ENCODE measurements at regions not wholly inside any gene's neighbourhood (a gene's known extent, or its start where the extent isn't known, plus 50 kb on each side); places are given as distances from the start of the nearest gene placed in this dataset.
"Not testable (repeated sequence)": the region's sequence is repeated elsewhere in the genome, so short reads cannot be mapped to it uniquely, and the experiment has no call there.

DNA sequence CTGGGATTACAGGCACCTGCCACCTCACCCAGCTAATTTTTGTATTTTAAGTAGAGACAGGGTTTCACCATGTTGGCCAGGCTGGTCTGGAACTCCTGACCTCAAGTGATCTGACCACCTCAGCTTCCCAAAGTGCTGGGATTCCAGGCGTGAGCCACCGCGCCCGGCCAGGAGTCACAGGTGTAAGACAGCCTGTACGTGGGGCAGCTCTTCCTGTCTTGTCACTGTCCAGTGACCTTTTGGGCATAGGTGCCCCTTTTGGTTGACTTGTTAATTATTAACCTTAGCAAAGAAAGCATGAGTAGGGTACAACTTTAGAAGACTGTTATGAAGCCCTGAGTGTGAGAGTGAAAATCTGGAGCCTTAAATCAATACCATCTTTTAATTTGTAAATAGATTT, 703.7 kb upstream of the SOX11 start:
- not testable (repeated sequence) for H3K9me3 ChIP-seq (replicated peaks; ENCODE audit: low read length); H3K36me3 ChIP-seq (ENCODE audit: insufficient read depth, low read length); H3K4me2 ChIP-seq (ENCODE audit: low read length); H3K9ac ChIP-seq (ENCODE audit: low read depth, low read length); H3K27me3 ChIP-seq (ENCODE audit: control insufficient read depth, insufficient read depth, low read length); H3K4me3 ChIP-seq (ENCODE audit: low read length); H3K4me1 ChIP-seq (ENCODE audit: control insufficient read depth, insufficient read depth, low read length)

- no peaks in the 10 kb centered on the region for H3K36me3 ChIP-seq (ENCODE audit: insufficient read depth, low read length)
- no peak overlapping the region for H3K4me2 ChIP-seq (ENCODE audit: low read length)
- H3K9me3 ChIP-seq (replicated peaks; ENCODE audit: low read length) = no peaks in the 10 kb centered on the region
- H3K4me1 ChIP-seq (ENCODE audit: control insufficient read depth, insufficient read depth, low read length) = no peaks in the 10 kb centered on the region
- H3K9ac ChIP-seq (ENCODE audit: low read depth, low read length) = no peak overlapping the region
- no peaks in the 10 kb centered on the region for H3K27me3 ChIP-seq (ENCODE audit: control insufficient read depth, insufficient read depth, low read length)
- H3K4me3 ChIP-seq (ENCODE audit: low read length) = no peak overlapping the region
These were observed 700.0 kb upstream of the SOX11 start for GRCh38 chr2:4992226-4992625.

- Histone ChIP-seq H3K36me3 (ENCODE audit: insufficient read depth, low read length) (no peaks in the 10 kb centered on the region), H3K4me2 (ENCODE audit: low read length) (no peak overlapping the region), H3K4me3 (ENCODE audit: low read length) (no peak overlapping the region), H3K9ac (ENCODE audit: low read depth, low read length) (no peak overlapping the region), H3K9me3 (replicated peaks; ENCODE audit: low read length) (no peaks in the 10 kb centered on the region), H3K4me1 (ENCODE audit: control insufficient read depth, insufficient read depth, low read length) (no peaks in the 10 kb centered on the region), H3K27me3 (ENCODE audit: control insufficient read depth, insufficient read depth, low read length) (no peaks in the 10 kb centered on the region)
These were observed 696.7 kb upstream of the SOX11 start for GRCh38 chr2:4995466-4995865.

- H3K4me3 ChIP-seq (ENCODE audit: low read length) = no peak overlapping the region
- no peaks in the 10 kb centered on the region for H3K27me3 ChIP-seq (ENCODE audit: control insufficient read depth, insufficient read depth, low read length)
- no peak overlapping the region for H3K4me2 ChIP-seq (ENCODE audit: low read length)
- peaks cover 4% of the 10 kb centered on the region for H3K9me3 ChIP-seq (replicated peaks; ENCODE audit: low read length)
- no peaks in the 10 kb centered on the region for H3K4me1 ChIP-seq (ENCODE audit: control insufficient read depth, insufficient read depth, low read length)
- H3K36me3 ChIP-seq (ENCODE audit: insufficient read depth, low read length) = no peaks in the 10 kb centered on the region
- H3K9ac ChIP-seq (ENCODE audit: low read depth, low read length) = no peak overlapping the region
These were observed 684.6 kb upstream of the SOX11 start for GRCh38 chr2:5007596-5007995.

DNA sequence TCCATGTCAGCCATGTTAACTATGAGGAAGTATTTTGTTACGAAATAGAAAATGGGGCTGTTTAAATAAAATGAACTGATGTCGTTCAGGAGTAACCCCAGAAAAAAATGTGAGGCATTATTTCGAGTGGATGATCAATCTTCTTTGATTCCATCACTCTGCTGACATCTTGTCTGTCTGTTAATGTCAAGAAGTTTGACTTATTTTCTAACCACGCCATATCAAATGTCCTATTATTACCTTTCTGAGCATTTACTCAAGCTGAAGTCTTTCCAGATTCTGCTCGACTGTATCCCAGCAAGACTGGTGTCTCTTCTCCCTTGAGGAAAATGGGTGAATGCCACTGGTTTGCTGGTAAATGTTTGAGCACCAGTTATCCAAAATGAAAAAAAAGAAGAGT, 672.9 kb upstream of the SOX11 start:
- Histone ChIP-seq H3K27me3 (ENCODE audit: control insufficient read depth, insufficient read depth, low read length) (no peaks in the 10 kb centered on the region), H3K4me3 (ENCODE audit: low read length) (no peak overlapping the region), H3K4me2 (ENCODE audit: low read length) (no peak overlapping the region), H3K4me1 (ENCODE audit: control insufficient read depth, insufficient read depth, low read length) (no peaks in the 10 kb centered on the region), H3K36me3 (ENCODE audit: insufficient read depth, low read length) (no peaks in the 10 kb centered on the region), H3K9ac (ENCODE audit: low read depth, low read length) (no peak overlapping the region), H3K9me3 (replicated peaks; ENCODE audit: low read length) (no peaks in the 10 kb centered on the region)

- Histone ChIP-seq H3K4me2 (ENCODE audit: low read length) (no peak overlapping the region), H3K9me3 (replicated peaks; ENCODE audit: low read length) (peaks cover 6% of the 10 kb centered on the region), H3K36me3 (ENCODE audit: insufficient read depth, low read length) (no peaks in the 10 kb centered on the region), H3K4me3 (ENCODE audit: low read length) (no peak overlapping the region), H3K27me3 (ENCODE audit: control insufficient read depth, insufficient read depth, low read length) (no peaks in the 10 kb centered on the region), H3K4me1 (ENCODE audit: control insufficient read depth, insufficient read depth, low read length) (no peaks in the 10 kb centered on the region), H3K9ac (ENCODE audit: low read depth, low read length) (no peak overlapping the region)
These were observed 671.9 kb upstream of the SOX11 start for GRCh38 chr2:5020116-5020875.

DNA sequence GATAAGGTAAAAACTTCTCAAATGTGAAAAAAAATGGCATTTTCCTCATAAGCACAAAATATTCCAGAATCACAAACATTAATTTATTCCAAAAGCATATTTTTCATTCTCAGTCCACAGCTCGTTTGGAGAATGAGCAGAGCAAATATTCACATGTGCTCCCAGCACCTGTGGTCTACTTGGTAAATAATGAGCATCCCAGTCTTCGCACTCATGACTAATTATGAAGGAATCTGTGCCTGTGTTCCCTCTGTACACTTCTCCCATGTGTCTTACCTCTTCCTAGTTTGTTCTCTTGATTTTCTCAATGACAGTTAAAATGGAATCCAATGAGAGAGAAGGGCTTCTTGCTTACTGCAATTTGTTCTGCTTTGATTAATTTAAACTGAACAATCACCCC, 671.0 kb upstream of the SOX11 start:
- H3K9ac ChIP-seq (ENCODE audit: low read depth, low read length) = no peak overlapping the region
- H3K4me3 ChIP-seq (ENCODE audit: low read length) = no peak overlapping the region
- H3K36me3 ChIP-seq (ENCODE audit: insufficient read depth, low read length) = no peaks in the 10 kb centered on the region
- peaks cover 6% of the 10 kb centered on the region for H3K9me3 ChIP-seq (replicated peaks; ENCODE audit: low read length)
- H3K27me3 ChIP-seq (ENCODE audit: control insufficient read depth, insufficient read depth, low read length) = no peaks in the 10 kb centered on the region
- H3K4me2 ChIP-seq (ENCODE audit: low read length) = no peak overlapping the region
- no peaks in the 10 kb centered on the region for H3K4me1 ChIP-seq (ENCODE audit: control insufficient read depth, insufficient read depth, low read length)

- H3K4me3 ChIP-seq (ENCODE audit: low read length) = no peak overlapping the region
- H3K9ac ChIP-seq (ENCODE audit: low read depth, low read length) = no peak overlapping the region
- no peaks in the 10 kb centered on the region for H3K36me3 ChIP-seq (ENCODE audit: insufficient read depth, low read length)
- peaks cover 6% of the 10 kb centered on the region for H3K9me3 ChIP-seq (replicated peaks; ENCODE audit: low read length)
- H3K4me1 ChIP-seq (ENCODE audit: control insufficient read depth, insufficient read depth, low read length) = no peaks in the 10 kb centered on the region
- no peak overlapping the region for H3K4me2 ChIP-seq (ENCODE audit: low read length)
- H3K27me3 ChIP-seq (ENCODE audit: control insufficient read depth, insufficient read depth, low read length) = no peaks in the 10 kb centered on the region
These were observed 670.1 kb upstream of the SOX11 start for GRCh38 chr2:5022061-5022460.

GRCh38 chr2:5022708-5023635, 669.2 kb upstream of the SOX11 start:
- H3K4me3 ChIP-seq (ENCODE audit: low read length); H3K9ac ChIP-seq (ENCODE audit: low read depth, low read length); H3K4me1 ChIP-seq (ENCODE audit: control insufficient read depth, insufficient read depth, low read length); H3K27me3 ChIP-seq (ENCODE audit: control insufficient read depth, insufficient read depth, low read length); H3K9me3 ChIP-seq (replicated peaks; ENCODE audit: low read length); H3K36me3 ChIP-seq (ENCODE audit: insufficient read depth, low read length); H3K4me2 ChIP-seq (ENCODE audit: low read length): not testable (repeated sequence)

DNA sequence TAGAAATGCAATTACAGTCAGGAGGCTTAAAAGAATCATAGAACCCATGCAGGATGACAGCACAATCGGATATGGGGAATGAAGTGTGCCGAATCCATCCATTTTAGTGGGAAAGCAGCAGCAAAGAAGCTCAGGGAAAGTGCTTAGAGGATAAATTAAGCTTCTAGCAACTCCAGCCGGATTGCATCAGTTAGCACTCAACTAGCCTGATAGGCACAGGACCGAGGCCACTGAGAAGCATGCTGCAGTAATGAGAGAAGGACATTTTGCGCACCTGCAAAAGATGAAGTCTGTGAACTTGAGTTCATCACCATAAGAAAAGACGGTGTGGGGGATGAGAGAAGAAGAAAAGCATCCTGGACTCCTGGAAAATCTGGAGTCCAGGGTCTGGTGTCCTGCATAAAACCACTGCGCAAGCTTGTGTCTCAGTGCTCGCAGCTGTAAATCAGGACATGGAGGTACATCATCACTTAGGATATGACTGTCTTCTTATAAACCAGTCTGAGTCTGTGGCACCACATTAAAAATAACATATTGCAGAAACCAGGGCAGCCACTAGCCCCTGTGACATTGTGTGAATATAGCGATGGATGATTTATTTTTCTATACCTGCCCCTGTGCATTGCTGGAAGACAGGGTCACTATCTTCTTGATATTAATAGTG, 665.5 kb upstream of the SOX11 start:
- Histone ChIP-seq H3K27me3 (ENCODE audit: control insufficient read depth, insufficient read depth, low read length) (no peaks in the 10 kb centered on the region), H3K9ac (ENCODE audit: low read depth, low read length) (no peak overlapping the region), H3K9me3 (replicated peaks; ENCODE audit: low read length) (peaks cover 6% of the 10 kb centered on the region), H3K4me2 (ENCODE audit: low read length) (no peak overlapping the region), H3K4me3 (ENCODE audit: low read length) (no peak overlapping the region), H3K4me1 (ENCODE audit: control insufficient read depth, insufficient read depth, low read length) (no peaks in the 10 kb centered on the region), H3K36me3 (ENCODE audit: insufficient read depth, low read length) (no peaks in the 10 kb centered on the region)

GRCh38 chr2:5035057-5035488, 657.1 kb upstream of the SOX11 start:
- H3K36me3 ChIP-seq (ENCODE audit: insufficient read depth, low read length) = no peaks in the 10 kb centered on the region
- no peaks in the 10 kb centered on the region for H3K9me3 ChIP-seq (replicated peaks; ENCODE audit: low read length)
- H3K4me2 ChIP-seq (ENCODE audit: low read length) = no peak overlapping the region
- H3K4me1 ChIP-seq (ENCODE audit: control insufficient read depth, insufficient read depth, low read length) = no peaks in the 10 kb centered on the region
- H3K4me3 ChIP-seq (ENCODE audit: low read length) = no peak overlapping the region
- H3K9ac ChIP-seq (ENCODE audit: low read depth, low read length) = no peak overlapping the region
- no peaks in the 10 kb centered on the region for H3K27me3 ChIP-seq (ENCODE audit: control insufficient read depth, insufficient read depth, low read length)

All from skeletal muscle satellite cell (primary cell).